Skeletal muscle tissue (tissue), 3 donors: ENCODE measurements at regions not wholly inside any gene's neighbourhood (a gene's known extent, or its start where the extent isn't known, plus 50 kb on each side); places are given as distances from the start of the nearest gene placed in this dataset.

Experiments
- H3K27ac ChIP-seq: one replicate; pipeline ENCODE4 v1.7.0; 2013; ENCODE audit warnings: mild to moderate bottlenecking, low read depth, low read length, inconsistent platforms
- H3K27me3 ChIP-seq, 3 donors: one replicate each; pipeline ENCODE4 v1.7.0; 2013; ENCODE audit warnings: low read length in 3 of 3; ENCODE audit not compliant: control insufficient read depth in 3 of 3, insufficient read depth in 3 of 3
- H3K36me3 ChIP-seq, 3 donors: one replicate each; pipeline ENCODE4 v1.7.0; 2013; ENCODE audit warnings: low read length in 3 of 3; ENCODE audit not compliant: control insufficient read depth in 3 of 3, insufficient read depth in 3 of 3
- H3K4me1 ChIP-seq, 3 donors: one replicate each; pipeline ENCODE4 v1.7.0; 2013; ENCODE audit warnings: low read length in 3 of 3, mild to moderate bottlenecking in 3 of 3; ENCODE audit not compliant: control insufficient read depth in 3 of 3, insufficient read depth in 3 of 3
- H3K4me3 ChIP-seq, 3 donors: one replicate each; pipeline ENCODE4 v1.7.0; 2013; ENCODE audit warnings: low read length in 3 of 3
- H3K9ac ChIP-seq, 3 donors: one replicate each; pipeline ENCODE4 v1.7.0; 2013; ENCODE audit warnings: low read length in 3 of 3, mild to moderate bottlenecking in 3 of 3, moderate library complexity in 2 of 3, low read depth in 1 of 3
- H3K9me3 ChIP-seq, 3 donors: one replicate each; pipeline ENCODE4 v1.7.0; 2013; ENCODE audit warnings: low read length in 3 of 3; ENCODE audit not compliant: control insufficient read depth in 3 of 3
- donor health status: Osteomylitis.

GRCh38 chr16:13291591-13292333, 390.4 kb downstream of the SHISA9 start:
- Histone ChIP-seq H3K36me3 (no peaks in the 10 kb centered on the region), H3K9ac (no peak overlapping the region), H3K9me3 (no peaks in the 10 kb centered on the region), H3K4me3 (no peak overlapping the region), H3K27me3 (no peaks in the 10 kb centered on the region), H3K27ac (no peak overlapping the region), H3K4me1 (no peaks in the 10 kb centered on the region)

- H3K27me3 ChIP-seq = no peaks in the 10 kb centered on the region
- H3K9ac ChIP-seq = no peak overlapping the region
- H3K9me3 ChIP-seq = no peaks in the 10 kb centered on the region
- H3K27ac ChIP-seq = no peak overlapping the region
- no peaks in the 10 kb centered on the region for H3K36me3 ChIP-seq
- no peaks in the 10 kb centered on the region for H3K4me1 ChIP-seq
- H3K4me3 ChIP-seq = no peak overlapping the region
Measured at GRCh38 chr16:13296206-13296605, 394.8 kb downstream of the SHISA9 start.

GRCh38 chr16:13298666-13299065, 397.3 kb downstream of the SHISA9 start:
- Histone ChIP-seq H3K4me3 (no peak overlapping the region), H3K27me3 (no peaks in the 10 kb centered on the region), H3K4me1 (no peaks in the 10 kb centered on the region), H3K36me3 (no peaks in the 10 kb centered on the region), H3K9me3 (no peaks in the 10 kb centered on the region), H3K9ac (no peak overlapping the region), H3K27ac (no peak overlapping the region)

- H3K4me1 ChIP-seq = no peaks in the 10 kb centered on the region
- no peaks in the 10 kb centered on the region for H3K36me3 ChIP-seq
- H3K9ac ChIP-seq = no peak overlapping the region
- no peaks in the 10 kb centered on the region for H3K27me3 ChIP-seq
- H3K9me3 ChIP-seq = no peaks in the 10 kb centered on the region
- no peak overlapping the region for H3K27ac ChIP-seq
- H3K4me3 ChIP-seq = no peak overlapping the region
Measured at GRCh38 chr16:13300066-13300840, 398.9 kb downstream of the SHISA9 start.

GRCh38 chr16:13305019-13305755, 403.8 kb downstream of the SHISA9 start:
- Histone ChIP-seq H3K27me3 (peaks cover 0 to 2% (median 0%) of the 10 kb centered on the region in 3 donors), H3K9me3 (no peaks in the 10 kb centered on the region), H3K4me3 (no peak overlapping the region), H3K9ac (no peak overlapping the region), H3K36me3 (no peaks in the 10 kb centered on the region), H3K27ac (no peak overlapping the region), H3K4me1 (no peaks in the 10 kb centered on the region)

- Histone ChIP-seq H3K4me1 (no peaks in the 10 kb centered on the region), H3K9me3 (no peaks in the 10 kb centered on the region), H3K9ac (no peak overlapping the region), H3K36me3 (no peaks in the 10 kb centered on the region), H3K27me3 (peaks cover 0 to 2% (median 0%) of the 10 kb centered on the region in 3 donors), H3K27ac (no peak overlapping the region), H3K4me3 (no peak overlapping the region)
Measured at GRCh38 chr16:13306161-13306995, 405.0 kb downstream of the SHISA9 start.

GRCh38 chr16:13307255-13307654, 405.9 kb downstream of the SHISA9 start:
- Histone ChIP-seq H3K4me1 (no peaks in the 10 kb centered on the region), H3K9me3 (no peaks in the 10 kb centered on the region), H3K36me3 (no peaks in the 10 kb centered on the region), H3K9ac (no peak overlapping the region), H3K4me3 (no peak overlapping the region), H3K27ac (no peak overlapping the region), H3K27me3 (peaks cover 0 to 2% (median 0%) of the 10 kb centered on the region in 3 donors)

GRCh38 chr16:13307851-13308250, 406.5 kb downstream of the SHISA9 start:
- Histone ChIP-seq H3K9me3 (no peaks in the 10 kb centered on the region), H3K4me1 (no peaks in the 10 kb centered on the region), H3K9ac (no peak overlapping the region), H3K27me3 (peaks cover 0 to 2% (median 0%) of the 10 kb centered on the region in 3 donors), H3K36me3 (no peaks in the 10 kb centered on the region), H3K27ac (no peak overlapping the region), H3K4me3 (no peak overlapping the region)

- Histone ChIP-seq H3K9me3 (no peaks in the 10 kb centered on the region), H3K9ac (no peak overlapping the region), H3K27ac (no peak overlapping the region), H3K27me3 (peaks cover 0 to 2% (median 0%) of the 10 kb centered on the region in 3 donors), H3K4me3 (no peak overlapping the region), H3K36me3 (no peaks in the 10 kb centered on the region), H3K4me1 (no peaks in the 10 kb centered on the region)
Measured at GRCh38 chr16:13312063-13312462, 410.7 kb downstream of the SHISA9 start.
